ENCODE measurements at regions not wholly inside any gene's neighbourhood (a gene's known extent, or its start where the extent isn't known, plus 50 kb on each side); places are given as distances from the start of the nearest gene placed in this dataset.
"Not testable (repeated sequence)": the region's sequence is repeated elsewhere in the genome, so short reads cannot be mapped to it uniquely, and the experiment has no call there.

DNA sequence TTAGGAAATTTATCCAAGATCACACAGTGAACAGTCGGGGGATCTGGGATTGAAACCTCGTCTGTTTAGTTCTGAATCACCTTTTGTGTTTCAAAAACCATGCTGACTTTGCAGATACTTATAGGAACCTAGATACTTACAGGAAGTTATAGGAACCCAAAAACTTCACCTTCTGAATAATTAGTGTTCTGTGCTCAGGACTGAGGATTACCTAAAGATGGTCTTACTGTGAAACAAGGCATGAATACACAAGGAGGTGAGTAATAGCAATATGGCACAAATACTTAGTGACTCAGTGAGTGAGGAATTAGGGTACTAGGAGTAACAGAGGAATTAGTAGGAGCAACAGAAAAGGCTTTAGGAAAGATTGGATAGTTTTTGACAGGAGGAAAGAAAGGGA is 145.5 kb downstream of the LRATD1 start:
- peaks cover 0 to 10% (median 7%) of the 10 kb centered on the region in 8 donors for H3K9me3 ChIP-seq
- H3K27me3 ChIP-seq (replicated peaks in 1 of 7): no peaks in the 10 kb centered on the region
- TF ChIP-seq POLR2A (IDR thresholded peaks at IDR 0.05): no peak
- TF ChIP-seq POLR2AphosphoS5 (IDR thresholded peaks at IDR 0.05): no peak
- TF ChIP-seq CTCF (IDR thresholded peaks at IDR 0.05 in 8 of 11, conservative IDR thresholded peaks at IDR 0.05 in 3 of 11): no peak
- no peaks in the 10 kb centered on the region for H3K4me1 ChIP-seq
- WGBS, 5 donors: 77 to 89% (median 78%) methylated on average over 2 of the region's 2 CpGs
- H3K4me3 ChIP-seq: no peak overlapping the region
- no peak overlapping the region for H3K27ac ChIP-seq
- no peak for DNase-seq
- intact Hi-C loops (cut with DNase I; ENCODE audit: low total_unique reads): no loop called here
- H3K36me3 ChIP-seq: no peaks in the 10 kb centered on the region

DNA sequence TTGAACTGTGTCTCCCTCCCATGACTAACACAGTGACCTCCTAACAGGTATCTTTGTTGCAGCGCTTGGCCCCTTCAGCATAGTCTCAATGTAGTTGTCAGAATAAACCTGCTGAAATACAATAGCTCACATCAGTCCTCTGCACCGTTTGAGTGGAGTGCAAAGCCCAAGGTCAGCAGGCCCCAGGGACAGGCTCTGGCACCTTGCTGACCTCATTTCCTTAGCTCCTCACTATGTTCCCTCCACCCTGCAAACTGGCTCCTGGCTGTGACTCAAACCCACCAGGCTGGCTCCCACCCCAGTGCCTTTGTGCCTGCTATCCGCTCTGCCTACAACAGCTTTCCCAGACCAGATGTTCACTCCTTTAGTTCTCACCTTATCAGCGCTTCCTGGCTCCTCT is 146.7 kb downstream of the LRATD1 start:
- intact Hi-C loops (cut with DNase I; ENCODE audit: low total_unique reads): no loop called here
- TF ChIP-seq CTCF (IDR thresholded peaks at IDR 0.05 in 8 of 11, conservative IDR thresholded peaks at IDR 0.05 in 3 of 11) (no peak), POLR2AphosphoS5 (IDR thresholded peaks at IDR 0.05) (no peak), POLR2A (IDR thresholded peaks at IDR 0.05) (no peak)
- Histone ChIP-seq H3K4me1 (no peaks in the 10 kb centered on the region), H3K27ac (no peak overlapping the region), H3K9me3 (peaks cover 0 to 12% (median 8%) of the 10 kb centered on the region in 8 donors), H3K4me3 (no peak overlapping the region), H3K27me3 (replicated peaks in 1 of 7) (no peaks in the 10 kb centered on the region), H3K36me3 (no peaks in the 10 kb centered on the region)
- WGBS, 5 donors: 72 to 81% (median 79%) methylated on average over 4 of the region's 4 CpGs
- DNase-seq: no peak

DNA sequence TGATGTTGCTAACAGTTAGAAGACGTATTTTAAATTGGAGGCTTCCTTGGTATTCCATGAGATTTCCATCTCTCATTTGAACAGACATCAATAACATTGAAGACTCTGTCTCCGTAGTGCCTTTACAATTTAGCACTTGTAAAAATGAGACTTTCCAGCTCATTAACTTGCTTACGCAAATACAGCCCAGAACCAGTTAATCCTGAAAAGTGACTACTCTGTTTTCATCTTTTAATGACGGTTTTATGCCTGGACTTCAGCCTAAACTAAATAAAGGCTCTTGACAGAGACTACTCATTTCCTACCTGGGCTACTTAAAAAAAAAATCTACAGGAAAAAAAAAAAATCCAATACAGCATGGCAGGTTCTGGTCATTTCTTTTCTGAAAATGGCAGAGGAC is 148.6 kb downstream of the LRATD1 start:
- H3K27me3 ChIP-seq (replicated peaks in 1 of 7): no peaks in the 10 kb centered on the region
- H3K4me1 ChIP-seq: no peaks in the 10 kb centered on the region
- peaks cover 0 to 21% (median 8%) of the 10 kb centered on the region in 8 donors for H3K9me3 ChIP-seq
- intact Hi-C loops (cut with DNase I; ENCODE audit: low total_unique reads): no loop called here
- WGBS, 5 donors: 74 to 86% (median 82%) methylated on average over 4 of the region's 4 CpGs
- no peaks in the 10 kb centered on the region for H3K36me3 ChIP-seq
- TF ChIP-seq POLR2A (IDR thresholded peaks at IDR 0.05) (no peak), POLR2AphosphoS5 (IDR thresholded peaks at IDR 0.05) (no peak), CTCF (IDR thresholded peaks at IDR 0.05 in 8 of 11, conservative IDR thresholded peaks at IDR 0.05 in 3 of 11) (no peak)
- DNase-seq: no peak
- no peak overlapping the region for H3K27ac ChIP-seq
- no peak overlapping the region for H3K4me3 ChIP-seq

- intact Hi-C loops (cut with DNase I; ENCODE audit: low total_unique reads); H3K27me3 ChIP-seq (replicated peaks in 1 of 7); H3K27ac ChIP-seq; DNase-seq; H3K4me3 ChIP-seq; H3K36me3 ChIP-seq; H3K4me1 ChIP-seq: not testable (repeated sequence)
- peaks cover 0 to 31% (median 12%) of the 10 kb centered on the region in 8 donors for H3K9me3 ChIP-seq
- 83 to 90% (median 87%) methylated on average over 4 to 9 of the region's 9 CpGs for WGBS, 5 donors
Measured at GRCh38 chr2:14788814-14789213, 156.3 kb downstream of the LRATD1 start.

DNA sequence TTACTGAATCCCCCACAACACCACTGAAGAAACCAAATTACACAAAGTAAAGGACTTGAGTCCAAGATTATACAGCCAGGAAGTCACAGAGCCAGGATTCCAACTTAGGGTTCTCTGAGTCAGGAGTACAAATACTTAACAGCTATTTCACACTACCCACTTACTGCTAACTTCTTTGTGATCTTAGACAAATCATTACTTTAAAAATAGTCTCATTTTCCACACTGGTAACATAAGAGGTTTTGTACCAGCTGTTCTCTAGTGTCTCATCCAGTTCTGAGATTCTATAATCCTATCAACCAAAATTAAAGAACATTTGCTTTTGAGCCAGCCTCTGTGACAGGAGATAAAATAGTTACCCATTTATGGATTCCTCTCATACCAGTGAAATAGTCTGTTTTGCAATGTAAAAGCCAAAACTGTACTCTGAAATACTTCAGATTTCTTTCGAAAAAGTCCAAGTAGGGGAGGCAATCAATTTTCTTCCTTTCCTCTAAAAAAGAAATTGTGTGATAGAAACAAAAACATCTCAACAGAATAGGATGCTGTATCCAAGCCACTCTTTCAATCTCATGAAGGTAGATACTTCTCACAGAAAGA is 157.6 kb downstream of the LRATD1 start:
- H3K4me1 ChIP-seq: no peaks in the 10 kb centered on the region

More for the DNA sequence above, 157.6 kb downstream of the LRATD1 start:
- no peaks in the 10 kb centered on the region for H3K27me3 ChIP-seq (replicated peaks in 1 of 7)
- no peaks in the 10 kb centered on the region for H3K36me3 ChIP-seq
- no peak overlapping the region for H3K27ac ChIP-seq
- 80 to 89% (median 86%) methylated on average over 1 of the region's 1 CpG for WGBS, 5 donors
- DNase-seq: no peak
- intact Hi-C loops (cut with DNase I; ENCODE audit: low total_unique reads): no loop called here
- TF ChIP-seq POLR2A (IDR thresholded peaks at IDR 0.05) (no peak), CTCF (IDR thresholded peaks at IDR 0.05 in 8 of 11, conservative IDR thresholded peaks at IDR 0.05 in 3 of 11) (no peak), POLR2AphosphoS5 (IDR thresholded peaks at IDR 0.05) (no peak)
- peaks cover 0 to 31% (median 12%) of the 10 kb centered on the region in 8 donors for H3K9me3 ChIP-seq
- H3K4me3 ChIP-seq: no peak overlapping the region
